Stimulated activated CD4-positive, alpha-beta T cell treated with anti-CD3 and anti-CD28 coated beads, Interleukin-12 subunit alpha, Interleukin-12 subunit beta, amount 100 ng/mL, for 48 hours (primary cell): ENCODE measurements at regions not wholly inside any gene's neighbourhood (a gene's known extent, or its start where the extent isn't known, plus 50 kb on each side); places are given as distances from the start of the nearest gene placed in this dataset.

Source experiments
- DNase-seq, 3 donors: peaks; one replicate each; pipeline ENCODE4 v3.0.0-alpha.2; 2020; ENCODE audit warnings: low read depth in 2 of 3, low spot score in 1 of 3

GRCh38 chr12:25058012-25058411 is 109.1 kb upstream of the BCAT1 start:
- no peak for DNase-seq

- DNase-seq = no peak
These were observed 107.7 kb upstream of the BCAT1 start for GRCh38 chr12:25056486-25057130.

GRCh38 chr12:25056011-25056410 is 107.1 kb upstream of the BCAT1 start:
- DNase-seq = no peak

- DNase-seq = peak in 2 of 3 donors; percentile 51 to 54
These were observed 105.9 kb upstream of the BCAT1 start for GRCh38 chr12:25054783-25055144.

GRCh38 chr12:25054076-25054782 is 105.3 kb upstream of the BCAT1 start:
- no peak for DNase-seq

- DNase-seq = no peak
These were observed 104.0 kb upstream of the BCAT1 start for GRCh38 chr12:25052914-25053211.

- peak in 1 of 3 donors; percentile 7 for DNase-seq
These were observed 103.5 kb upstream of the BCAT1 start for GRCh38 chr12:25052196-25052913.

- DNase-seq = peak; percentile 20 to 43 (median 31)
These were observed 102.8 kb upstream of the BCAT1 start for GRCh38 chr12:25051656-25052195.

GRCh38 chr12:25051171-25051570 is 102.3 kb upstream of the BCAT1 start:
- DNase-seq = no peak

GRCh38 chr12:25045869-25046268 is 97.0 kb upstream of the BCAT1 start:
- no peak for DNase-seq

- DNase-seq = no peak
These were observed 92.3 kb upstream of the BCAT1 start for GRCh38 chr12:25041006-25041741.

- DNase-seq = no peak
These were observed 91.7 kb upstream of the BCAT1 start for GRCh38 chr12:25040593-25040992.

GRCh38 chr12:25034676-25035075 is 85.8 kb upstream of the BCAT1 start:
- DNase-seq = no peak

- no peak for DNase-seq
These were observed 77.1 kb upstream of the BCAT1 start for GRCh38 chr12:25025951-25026490.

GRCh38 chr12:25025260-25025659 is 76.4 kb upstream of the BCAT1 start:
- no peak for DNase-seq

- no peak for DNase-seq
These were observed 74.9 kb upstream of the BCAT1 start for GRCh38 chr12:25023808-25024207.

- DNase-seq = no peak
These were observed 71.8 kb upstream of the BCAT1 start for GRCh38 chr12:25020621-25021243.

GRCh38 chr12:25018146-25018545 is 69.2 kb upstream of the BCAT1 start:
- DNase-seq = no peak

GRCh38 chr12:25017336-25017735 is 68.4 kb upstream of the BCAT1 start:
- DNase-seq = no peak

- DNase-seq = no peak
These were observed 66.1 kb upstream of the BCAT1 start for GRCh38 chr12:25014961-25015360.

- DNase-seq = no peak
These were observed 64.2 kb upstream of the BCAT1 start for GRCh38 chr12:25013061-25013460.
